HepG2 (cell line): ENCODE measurements at regions not wholly inside any gene's neighbourhood (a gene's known extent, or its start where the extent isn't known, plus 50 kb on each side); places are given as distances from the start of the nearest gene placed in this dataset.

ENCODE experiments used
- ATAC-seq: fragments of 200-7000 bp; cut with Tn5 transposase; 3 replicates; pipeline ENCODE4 v1.9.1; 2020; ENCODE audit warnings: mild to moderate bottlenecking, moderate library complexity
- BruUV-seq: library from RNA; stranded (reverse); fragments of 400-500 nt; replicated peaks from 2 replicates; lab custom pipeline; 2021; lab: Mats Ljungman, UMichigan
- CTCF ChIA-PET: fragments of 300-600 bp; formaldehyde crosslinking; extraction: SDS; loops from one replicate; lab custom pipeline; 2021; ENCODE audit warnings: low total read pairs, inconsistent platforms, low intra/inter-chr PET ratio; lab: Yijun Ruan, JAX
- POLR2A ChIA-PET: fragments of 350-600 bp; sonication (Branson Sonifier 250); formaldehyde crosslinking; loops from one replicate; lab custom pipeline; 2020; ENCODE audit warnings: antibody characterized with exemption, inconsistent platforms; lab: Yijun Ruan, JAX
- DNase-seq: peaks from one replicate; pipeline ENCODE4 v3.0.0-alpha.2; 2015; ENCODE audit warnings: low spot score
- FAIRE-seq: peaks from 3 replicates; lab custom pipeline; 2011; peaks lifted over from hg19 to GRCh38; lab: Jason Lieb, UNC
- H2AFZ ChIP-seq: one replicate; pipeline ENCODE4 v1.6.1; 2011; ENCODE audit warnings: low read length, inconsistent platforms
- H3K27ac ChIP-seq: fragments of 300-600 bp; 3 replicates; pipeline ENCODE4 v1.8.0; 2011; ENCODE audit warnings: mixed run types, mild to moderate bottlenecking, mixed read lengths, low read length, inconsistent platforms; ENCODE audit not compliant: insufficient read depth; ENCODE audit errors: extremely low read length
- H3K27me3 ChIP-seq, 2 experiments: fragments of 200-600 bp in 1 of 2; 2 replicates in 1 of 2; 3 replicates in 1 of 2; pipeline versions ENCODE4 v1.6.0 to v1.8.0; 2011; ENCODE audit warnings: low read length in 2 of 2, mild to moderate bottlenecking in 2 of 2, moderate library complexity in 2 of 2, inconsistent platforms in 1 of 2; ENCODE audit not compliant: insufficient read depth in 2 of 2, control insufficient read depth in 1 of 2
- H3K36me3 ChIP-seq, 2 experiments: fragments of 200-600 bp in 1 of 2; replicated peaks in 1 of 2; 2 replicates in 1 of 2; 3 replicates in 1 of 2; pipeline versions ENCODE4 v1.5.1 to v1.8.0; 2011; ENCODE audit warnings: low read length in 2 of 2, inconsistent platforms in 1 of 2; ENCODE audit not compliant: insufficient read depth in 2 of 2, control insufficient read depth in 1 of 2
- H3K4me1 ChIP-seq: 2 replicates; pipeline ENCODE4 v1.5.1; 2012; ENCODE audit warnings: low read length, inconsistent platforms; ENCODE audit not compliant: insufficient read depth
- H3K4me2 ChIP-seq: 2 replicates; pipeline ENCODE4 v1.6.0; 2011; ENCODE audit warnings: low read depth, low read length, inconsistent platforms
- H3K4me3 ChIP-seq, 3 experiments: fragments of 200-600 bp in 1 of 3; sonication (generic), shearing (Covaris generic) in 1 of 3; replicated peaks in 1 of 3; 2 replicates each; pipeline ENCODE4 v1.5.1; 2011 to 2016; ENCODE audit warnings: low read length in 3 of 3, inconsistent platforms in 2 of 3, low read depth in 2 of 3, mild to moderate bottlenecking in 2 of 3, control low read depth in 1 of 3, mixed read lengths in 1 of 3; ENCODE audit not compliant: insufficient read depth in 1 of 3
- H3K79me2 ChIP-seq: one replicate; pipeline ENCODE4 v1.6.1; 2011; ENCODE audit warnings: low read length, inconsistent platforms; ENCODE audit not compliant: insufficient read depth
- H3K9ac ChIP-seq: 2 replicates; pipeline ENCODE4 v1.6.0; 2011; ENCODE audit warnings: mild to moderate bottlenecking, low read depth, low read length, inconsistent platforms; ENCODE audit not compliant: insufficient read depth
- H3K9me3 ChIP-seq: 2 replicates; pipeline ENCODE4 v1.5.1; 2012; ENCODE audit warnings: mild to moderate bottlenecking, low read length
- H4K20me1 ChIP-seq: 2 replicates; pipeline ENCODE4 v1.6.0; 2011; ENCODE audit warnings: inconsistent platforms, mild to moderate bottlenecking, low read length, moderate library complexity; ENCODE audit not compliant: insufficient read depth
- ATM ChIP-seq: fragments of 450-650 bp; IDR thresholded peaks from 2 replicates; pipeline ENCODE4 v1.7.1; 2017; ENCODE audit warnings: mild to moderate bottlenecking, borderline replicate concordance
- CBX2 ChIP-seq, 2 experiments: fragments of 200-600 bp in 1 of 2; sonication (generic); formaldehyde crosslinking in 1 of 2; IDR thresholded peaks; 2 replicates each; pipeline versions ENCODE4 v1.7.0 to v1.8.1; 2018 to 2022; ENCODE audit warnings: low read depth in 2 of 2, low read length in 1 of 2, mild to moderate bottlenecking in 1 of 2, missing genetic modification reagents in 1 of 2
- GATAD2A ChIP-seq: IDR thresholded peaks from 2 replicates; pipeline ENCODE4 v1.6.1; 2016
- IKZF4 ChIP-seq: sonication (generic); formaldehyde crosslinking; IDR thresholded peaks from 2 replicates; pipeline ENCODE4 v1.5.1; 2020; ENCODE audit warnings: borderline replicate concordance, mild to moderate bottlenecking, low read depth, missing genetic modification reagents; ENCODE audit errors: not compliant biosample characterization
- MAX ChIP-seq: IDR thresholded peaks from 2 replicates; pipeline ENCODE4 v1.6.1; 2012; ENCODE audit warnings: inconsistent platforms
- POGZ ChIP-seq: sonication (generic); formaldehyde crosslinking; IDR thresholded peaks from 2 replicates; pipeline ENCODE4 v1.4.0; 2020; ENCODE audit warnings: mild to moderate bottlenecking, missing genetic modification reagents
- ZNF430 ChIP-seq: sonication (generic); formaldehyde crosslinking; IDR thresholded peaks from 2 replicates; pipeline ENCODE4 v1.9.0; 2021; ENCODE audit warnings: mild to moderate bottlenecking, missing genetic modification reagents
- ZNF543 ChIP-seq: sonication (generic); formaldehyde crosslinking; IDR thresholded peaks from 2 replicates; pipeline ENCODE4 v1.4.0; 2020; ENCODE audit warnings: mild to moderate bottlenecking, missing genetic modification reagents
- ZNF552 ChIP-seq: sonication (generic); formaldehyde crosslinking; IDR thresholded peaks from 2 replicates; pipeline ENCODE4 v1.9.0; 2022; ENCODE audit warnings: missing genetic modification reagents, mild to moderate bottlenecking, borderline replicate concordance
- ZXDC ChIP-seq: sonication (generic); formaldehyde crosslinking; IDR thresholded peaks from 2 replicates; pipeline ENCODE4 v1.5.0; 2020; ENCODE audit warnings: mild to moderate bottlenecking, missing genetic modification reagents
- WGBS: methylation state at CpG from one replicate; pipeline ENCODE4 v1.1.6; 2017; ENCODE audit warnings: low lambda C conversion rate; 5-methylcytosine and 5-hydroxymethylcytosine counted together
- in situ Hi-C: cut with HindIII; loops from 2 replicates; pipeline ENCODE4 v1.10.0; 2017; ENCODE audit warnings: low pct_unique_long_range_greater_than_20kb; ENCODE audit not compliant: extremely low pct_ligation_motif_present
- intact Hi-C: fragments of 100-400 bp; cut with micrococcal nuclease; formaldehyde crosslinking; loops from one replicate; pipeline ENCODE4 v1.10.0; 2022; ENCODE audit not compliant: unreplicated experiment

- TF ChIP-seq MAX: no peak
- no peak for TF ChIP-seq IKZF4 (CRISPR knock-in tag)
- no peak for TF ChIP-seq ZXDC (CRISPR knock-in tag)
- TF ChIP-seq ZNF430 (CRISPR knock-in tag): no peak
These were observed 419.5 kb upstream of the TLE4 start (continued) for GRCh38 chr9:79152306-79152705.

- CTCF ChIA-PET: no interaction called here
These were observed 417.0 kb upstream of the TLE4 start for GRCh38 chr9:79154806-79155205.

More at GRCh38 chr9:79154806-79155205, 417.0 kb upstream of the TLE4 start:
- TF ChIP-seq ZNF543: no peak
- TF ChIP-seq POGZ: no peak
- TF ChIP-seq ZNF552 (CRISPR knock-in tag): no peak
- no peak for TF ChIP-seq CBX2 (IDR thresholded peaks at IDR 0.05; ENCODE audit: low read depth, low read length)
- no peak for TF ChIP-seq CBX2 (CRISPR knock-in tag; IDR thresholded peaks at IDR 0.05; ENCODE audit: low read depth)
- TF ChIP-seq GATAD2A: no peak
- no peak for TF ChIP-seq ATM
- Histone ChIP-seq H3K79me2 (no peaks in the 10 kb centered on the region), H3K9me3 (no peaks in the 10 kb centered on the region), H3K4me1 (no peaks in the 10 kb centered on the region), H2AFZ (no peak overlapping the region), H3K9ac (no peak overlapping the region), H3K4me2 (no peak overlapping the region), H4K20me1 (no peaks in the 10 kb centered on the region), H3K36me3 (no peaks in the 10 kb centered on the region), H3K27ac (no peak overlapping the region), H3K4me3 (no peak overlapping the region), H3K27me3 (no peaks in the 10 kb centered on the region)
- WGBS: 0% methylated on average over 2 of the region's 2 CpGs
- intact Hi-C loops (no loop called here), in situ Hi-C loops (no loop called here)
- DNase-seq: no peak
- BruUV-seq: no TSS peak
- FAIRE-seq: no peak
- POLR2A ChIA-PET: no interaction called here
- ATAC-seq: no peak
